ENCODE measurements at regions not wholly inside any gene's neighbourhood (a gene's known extent, or its start where the extent isn't known, plus 50 kb on each side); places are given as distances from the start of the nearest gene placed in this dataset.

DNA sequence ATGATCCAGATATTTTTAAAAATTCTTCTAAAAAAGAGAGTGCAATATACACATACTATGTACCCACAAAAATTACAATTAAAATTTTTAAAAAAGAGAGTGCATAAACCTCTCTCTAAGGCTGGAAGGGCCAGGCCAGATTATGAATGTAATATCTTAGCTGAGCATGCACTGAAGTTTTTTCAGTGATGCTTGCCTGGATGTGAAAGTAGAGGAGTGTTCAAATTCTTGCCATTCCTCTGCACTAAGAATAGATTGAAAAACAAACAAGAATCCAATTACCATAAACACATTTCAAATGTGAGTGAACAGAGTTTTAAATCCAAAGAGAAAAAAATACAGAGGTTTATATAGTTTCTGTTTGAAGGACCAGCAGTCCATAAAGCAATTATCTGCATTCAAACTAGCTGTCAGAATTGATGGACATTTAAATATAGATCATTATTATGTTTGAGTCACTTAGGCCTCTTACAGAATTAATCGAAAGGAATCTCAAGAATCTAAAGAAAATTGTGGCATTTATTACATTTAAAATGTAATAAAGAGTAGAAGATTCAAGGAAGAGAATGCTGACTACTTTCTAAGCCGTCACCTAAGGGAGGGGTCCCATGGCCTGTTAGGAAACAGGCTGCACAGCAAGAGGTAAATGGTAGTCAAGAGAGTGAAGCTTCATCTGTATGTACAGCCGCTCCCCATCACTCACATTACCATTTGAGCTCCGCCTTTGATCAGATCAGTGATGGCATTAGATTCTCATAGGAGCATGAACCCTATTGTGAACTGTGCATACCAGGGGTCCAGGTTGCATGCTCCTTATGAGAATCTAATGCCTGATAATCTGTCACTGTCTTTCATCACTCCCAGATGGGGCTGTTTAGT, 159.3 kb upstream of the MDFIC2 start:
- TF ChIP-seq, protein P1, sequence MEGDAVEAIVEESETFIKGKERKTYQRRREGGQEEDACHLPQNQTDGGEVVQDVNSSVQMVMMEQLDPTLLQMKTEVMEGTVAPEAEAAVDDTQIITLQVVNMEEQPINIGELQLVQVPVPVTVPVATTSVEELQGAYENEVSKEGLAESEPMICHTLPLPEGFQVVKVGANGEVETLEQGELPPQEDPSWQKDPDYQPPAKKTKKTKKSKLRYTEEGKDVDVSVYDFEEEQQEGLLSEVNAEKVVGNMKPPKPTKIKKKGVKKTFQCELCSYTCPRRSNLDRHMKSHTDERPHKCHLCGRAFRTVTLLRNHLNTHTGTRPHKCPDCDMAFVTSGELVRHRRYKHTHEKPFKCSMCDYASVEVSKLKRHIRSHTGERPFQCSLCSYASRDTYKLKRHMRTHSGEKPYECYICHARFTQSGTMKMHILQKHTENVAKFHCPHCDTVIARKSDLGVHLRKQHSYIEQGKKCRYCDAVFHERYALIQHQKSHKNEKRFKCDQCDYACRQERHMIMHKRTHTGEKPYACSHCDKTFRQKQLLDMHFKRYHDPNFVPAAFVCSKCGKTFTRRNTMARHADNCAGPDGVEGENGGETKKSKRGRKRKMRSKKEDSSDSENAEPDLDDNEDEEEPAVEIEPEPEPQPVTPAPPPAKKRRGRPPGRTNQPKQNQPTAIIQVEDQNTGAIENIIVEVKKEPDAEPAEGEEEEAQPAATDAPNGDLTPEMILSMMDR (IDR thresholded peaks at IDR 0.05), result no peak
- TF ChIP-seq NFE2L2 (conservative IDR thresholded peaks at IDR 0.05; ENCODE audit: low read length) (no peak), POLR2AphosphoS2 (conservative IDR thresholded peaks at IDR 0.05; ENCODE audit: low read length) (no peak), RFX5 (IDR thresholded peaks at IDR 0.05) (no peak), ZSCAN20 (CRISPR knock-in tag; IDR thresholded peaks at IDR 0.05) (no peak), POLR2A (IDR thresholded peaks at IDR 0.05; ENCODE audit: low read length) (no peak)
- TF ChIP-seq, protein P2, sequence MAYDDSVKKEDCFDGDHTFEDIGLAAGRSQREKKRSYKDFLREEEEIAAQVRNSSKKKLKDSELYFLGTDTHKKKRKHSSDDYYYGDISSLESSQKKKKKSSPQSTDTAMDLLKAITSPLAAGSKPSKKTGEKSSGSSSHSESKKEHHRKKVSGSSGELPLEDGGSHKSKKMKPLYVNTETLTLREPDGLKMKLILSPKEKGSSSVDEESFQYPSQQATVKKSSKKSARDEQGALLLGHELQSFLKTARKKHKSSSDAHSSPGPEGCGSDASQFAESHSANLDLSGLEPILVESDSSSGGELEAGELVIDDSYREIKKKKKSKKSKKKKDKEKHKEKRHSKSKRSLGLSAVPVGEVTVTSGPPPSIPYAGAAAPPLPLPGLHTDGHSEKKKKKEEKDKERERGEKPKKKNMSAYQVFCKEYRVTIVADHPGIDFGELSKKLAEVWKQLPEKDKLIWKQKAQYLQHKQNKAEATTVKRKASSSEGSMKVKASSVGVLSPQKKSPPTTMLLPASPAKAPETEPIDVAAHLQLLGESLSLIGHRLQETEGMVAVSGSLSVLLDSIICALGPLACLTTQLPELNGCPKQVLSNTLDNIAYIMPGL (CRISPR knock-in tag; IDR thresholded peaks at IDR 0.05; ENCODE audit: borderline replicate concordance), result no peak

All from A549 (cell line).